NB4 (cell line): ENCODE measurements at regions not wholly inside any gene's neighbourhood (a gene's known extent, or its start where the extent isn't known, plus 50 kb on each side); places are given as distances from the start of the nearest gene placed in this dataset.

Experiments used
- MYC ChIP-seq: IDR thresholded peaks from 2 replicates; pipeline ENCODE4 v1.6.1; 2011; ENCODE audit warnings: low read depth, low read length
- POLR2A ChIP-seq: IDR thresholded peaks from 2 replicates; pipeline ENCODE4 v1.6.1; 2011; ENCODE audit warnings: mild to moderate bottlenecking; ENCODE audit not compliant: insufficient read length; ENCODE audit errors: extremely low read depth
- TF ChIP-seq, protein P1 (sequence below): IDR thresholded peaks from one replicate; pipeline ENCODE4 v1.5.1; 2012; ENCODE audit warnings: low read depth, low read length
- TF ChIP-seq, protein P2 (sequence below): IDR thresholded peaks from 2 replicates; pipeline ENCODE4 v1.6.1; 2011; ENCODE audit warnings: low read depth, low read length

DNA sequence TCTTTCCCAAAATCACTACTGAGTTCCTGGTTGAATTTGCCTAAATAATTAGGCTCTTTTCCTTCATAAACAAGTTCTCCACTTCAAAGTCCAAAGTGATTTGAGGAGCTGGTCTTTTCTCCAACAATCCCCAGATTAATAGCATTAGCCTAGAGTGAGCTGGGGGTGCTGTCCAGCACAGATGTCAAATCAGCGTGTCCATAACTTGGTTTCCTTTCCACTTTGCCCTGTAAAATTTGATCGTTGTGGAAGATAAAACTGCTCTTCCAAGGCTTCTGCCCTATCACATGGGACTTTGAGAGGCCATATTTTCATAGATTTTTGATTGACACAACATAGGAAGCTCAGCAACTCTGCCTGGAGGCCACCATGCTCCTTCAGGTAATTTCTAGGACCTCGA, 134.7 kb upstream of the RORB start:
- TF ChIP-seq, protein P1, sequence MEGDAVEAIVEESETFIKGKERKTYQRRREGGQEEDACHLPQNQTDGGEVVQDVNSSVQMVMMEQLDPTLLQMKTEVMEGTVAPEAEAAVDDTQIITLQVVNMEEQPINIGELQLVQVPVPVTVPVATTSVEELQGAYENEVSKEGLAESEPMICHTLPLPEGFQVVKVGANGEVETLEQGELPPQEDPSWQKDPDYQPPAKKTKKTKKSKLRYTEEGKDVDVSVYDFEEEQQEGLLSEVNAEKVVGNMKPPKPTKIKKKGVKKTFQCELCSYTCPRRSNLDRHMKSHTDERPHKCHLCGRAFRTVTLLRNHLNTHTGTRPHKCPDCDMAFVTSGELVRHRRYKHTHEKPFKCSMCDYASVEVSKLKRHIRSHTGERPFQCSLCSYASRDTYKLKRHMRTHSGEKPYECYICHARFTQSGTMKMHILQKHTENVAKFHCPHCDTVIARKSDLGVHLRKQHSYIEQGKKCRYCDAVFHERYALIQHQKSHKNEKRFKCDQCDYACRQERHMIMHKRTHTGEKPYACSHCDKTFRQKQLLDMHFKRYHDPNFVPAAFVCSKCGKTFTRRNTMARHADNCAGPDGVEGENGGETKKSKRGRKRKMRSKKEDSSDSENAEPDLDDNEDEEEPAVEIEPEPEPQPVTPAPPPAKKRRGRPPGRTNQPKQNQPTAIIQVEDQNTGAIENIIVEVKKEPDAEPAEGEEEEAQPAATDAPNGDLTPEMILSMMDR, result no peak
- TF ChIP-seq, protein P2, sequence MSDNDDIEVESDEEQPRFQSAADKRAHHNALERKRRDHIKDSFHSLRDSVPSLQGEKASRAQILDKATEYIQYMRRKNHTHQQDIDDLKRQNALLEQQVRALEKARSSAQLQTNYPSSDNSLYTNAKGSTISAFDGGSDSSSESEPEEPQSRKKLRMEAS, result no peak
- TF ChIP-seq POLR2A (no peak), MYC (no peak)
